GM12864 (cell line): ENCODE measurements at regions not wholly inside any gene's neighbourhood (a gene's known extent, or its start where the extent isn't known, plus 50 kb on each side); places are given as distances from the start of the nearest gene placed in this dataset.
"Not testable (repeated sequence)": the region's sequence is repeated elsewhere in the genome, so short reads cannot be mapped to it uniquely, and the experiment has no call there.

Source experiments
- DNase-seq: peaks from one replicate; pipeline ENCODE4 v3.0.0-alpha.2; 2011; ENCODE audit warnings: low read depth
- H3K4me3 ChIP-seq: 2 replicates; pipeline ENCODE4 v1.5.1; 2011; ENCODE audit warnings: mild to moderate bottlenecking, low read depth, low read length, control low read depth
- CTCF ChIP-seq: IDR thresholded peaks from 2 replicates; pipeline ENCODE4 v1.5.1; 2011; ENCODE audit warnings: low read depth, mild to moderate bottlenecking, moderate library complexity, low read length, control low read depth, inconsistent platforms; ENCODE audit errors: missing control alignments

DNA sequence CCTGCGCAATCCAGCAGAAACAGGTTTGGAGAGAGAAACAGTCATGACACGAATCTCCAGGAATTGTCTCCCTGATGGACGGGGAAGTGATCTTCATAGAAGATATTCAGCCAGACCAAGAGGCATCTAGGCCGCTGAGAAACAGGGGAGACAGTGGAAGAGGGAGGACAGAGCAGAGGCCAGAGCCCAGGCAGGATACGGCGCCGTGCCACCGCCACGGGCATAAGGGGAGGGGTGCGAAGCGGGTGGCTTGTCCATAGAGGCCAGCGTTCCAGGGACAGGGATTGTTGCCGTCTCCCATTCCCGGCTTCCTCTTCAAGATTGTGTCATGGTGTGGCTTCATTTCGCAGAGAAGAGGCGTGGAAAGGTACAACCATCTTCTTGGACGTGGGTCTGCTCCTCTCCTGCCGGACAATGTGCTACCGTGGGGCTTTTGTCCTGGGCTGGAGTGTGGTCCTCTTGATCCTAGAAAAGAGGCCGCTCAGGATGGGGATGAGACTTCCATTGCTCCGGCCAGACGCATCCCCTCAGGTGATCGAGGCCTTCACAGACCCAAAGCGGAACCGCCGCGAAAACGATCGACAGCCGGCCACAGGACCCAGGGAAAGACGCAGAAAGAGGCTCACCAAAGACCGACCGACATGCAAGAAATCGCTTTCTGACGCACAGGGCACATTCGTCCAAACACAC, 118.9 kb upstream of the KCNJ18 start:
- not testable (repeated sequence) for H3K4me3 ChIP-seq, DNase-seq

DNA sequence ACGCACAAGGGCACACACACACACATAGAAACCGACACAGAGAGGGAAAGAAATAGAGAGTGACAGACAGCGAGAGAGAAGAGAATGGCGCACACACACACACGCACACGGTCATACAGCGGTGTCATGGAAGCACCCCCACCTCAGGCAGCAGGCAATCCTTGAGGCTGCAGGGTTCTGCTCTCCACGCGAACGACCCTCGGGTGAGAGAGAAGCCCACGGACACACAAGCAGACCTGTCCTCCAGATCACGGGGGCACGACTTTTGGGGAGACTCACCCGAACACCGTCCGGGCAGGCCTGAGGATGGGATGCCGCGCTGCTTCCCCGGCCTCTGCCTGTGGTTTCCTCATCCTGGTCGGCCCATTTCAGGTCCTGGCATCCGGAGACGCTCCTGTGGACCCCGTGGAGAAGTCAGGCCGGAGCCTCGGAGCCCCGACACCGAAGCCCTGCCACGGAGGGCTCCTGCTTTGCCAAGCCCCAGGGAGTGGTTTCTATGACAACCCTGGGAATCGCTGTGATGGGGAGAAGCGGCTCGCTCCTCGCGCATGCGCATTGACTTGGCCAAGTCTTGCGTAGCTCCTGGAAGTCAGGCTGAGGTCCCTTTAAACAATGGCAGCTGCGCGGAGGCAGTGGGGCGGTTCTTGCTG, 118.2 kb upstream of the KCNJ18 start:
- no peak for DNase-seq
- TF ChIP-seq CTCF, result no peak
- no peak overlapping the region for H3K4me3 ChIP-seq

DNA sequence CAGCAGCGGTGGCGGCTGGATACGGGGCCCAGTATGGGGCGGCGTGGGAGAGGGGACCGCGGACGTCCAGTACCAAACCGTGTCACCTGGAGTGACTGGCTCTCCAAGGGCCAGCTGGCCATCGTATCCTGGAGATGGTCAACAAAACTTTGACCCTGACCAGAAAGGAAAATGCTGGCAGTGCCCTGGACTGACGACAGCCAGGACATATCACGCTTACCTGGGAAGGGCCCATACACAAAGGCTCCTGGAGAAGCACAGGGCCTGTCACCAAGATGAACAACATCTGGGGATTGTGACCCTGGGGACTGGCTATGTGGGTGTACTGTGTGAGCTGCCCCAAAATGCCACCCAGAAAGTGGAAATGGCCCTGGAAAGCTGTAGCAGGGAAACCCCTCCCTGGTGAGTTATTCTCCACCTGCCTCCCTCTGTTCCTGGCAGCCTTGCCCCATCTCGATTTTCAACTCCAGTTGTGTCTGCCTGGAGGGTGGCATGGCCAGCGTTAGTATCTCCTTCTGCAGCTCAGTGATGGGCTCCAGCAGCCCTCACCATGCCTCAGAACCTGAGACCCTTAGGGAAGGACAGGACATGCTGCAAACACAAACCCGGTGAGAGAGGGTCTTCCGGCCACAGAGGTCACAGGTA, 117.6 kb upstream of the KCNJ18 start:
- DNase-seq, H3K4me3 ChIP-seq: not testable (repeated sequence)

- not testable (repeated sequence) for DNase-seq, H3K4me3 ChIP-seq
Measured at GRCh38 chr17:21578783-21579182, 113.5 kb upstream of the KCNJ18 start.

GRCh38 chr17:21592774-21593173, 99.5 kb upstream of the KCNJ18 start:
- H3K4me3 ChIP-seq, result no peak overlapping the region
- TF ChIP-seq CTCF, result no peak
- no peak for DNase-seq

DNA sequence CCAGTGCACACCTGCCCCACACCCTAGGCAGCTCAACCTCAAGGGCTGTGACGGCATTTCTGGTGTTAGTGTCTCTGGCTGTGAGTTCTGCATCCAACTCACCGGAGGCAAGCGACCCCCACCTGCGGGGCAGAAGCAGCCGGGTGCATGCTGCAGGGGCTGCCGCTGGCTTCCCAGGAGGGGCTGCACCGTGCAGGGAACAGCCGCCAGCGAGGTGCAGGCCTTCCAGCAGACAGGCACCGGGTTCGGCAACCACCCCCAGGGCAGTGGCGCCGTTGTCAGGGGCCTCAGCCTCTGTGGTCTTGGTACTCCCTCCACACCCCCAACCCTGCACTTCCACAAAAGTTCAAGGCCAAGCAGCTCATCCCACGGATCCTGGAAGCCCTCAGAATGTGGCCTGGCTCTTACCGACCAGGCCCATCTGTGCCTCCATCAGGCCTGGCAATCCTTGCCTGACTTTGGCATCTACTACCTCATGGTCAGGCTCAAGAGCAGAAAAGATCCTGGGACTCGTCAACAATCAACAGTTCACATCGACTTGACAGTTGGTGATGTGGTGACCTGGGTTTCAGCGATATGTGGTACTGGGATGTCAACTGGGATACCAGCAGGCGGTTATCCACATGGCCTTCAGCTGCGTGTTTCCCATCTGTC, 98.7 kb upstream of the KCNJ18 start:
- DNase-seq, result not testable (repeated sequence)

DNA sequence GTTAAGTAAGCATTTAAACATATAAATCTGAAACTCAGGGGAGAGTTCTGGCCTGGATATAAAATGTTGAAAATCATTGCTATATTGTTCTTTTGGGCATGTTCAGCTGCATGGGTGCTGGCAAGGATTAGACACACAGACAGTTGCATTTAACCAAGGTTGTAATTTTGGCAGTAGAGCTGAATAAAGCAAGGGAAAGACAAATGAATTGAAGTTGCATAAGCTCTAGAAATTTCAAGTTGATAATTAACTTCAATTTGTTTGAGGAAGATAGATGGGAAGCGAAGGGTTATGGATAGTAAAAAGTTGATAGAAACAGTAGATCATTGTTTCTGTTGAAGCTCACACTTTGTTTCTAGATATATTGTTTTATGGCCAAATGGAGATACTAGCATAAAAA, 97.2 kb upstream of the KCNJ18 start:
- TF ChIP-seq CTCF, result no peak
- no peak for DNase-seq
- no peak overlapping the region for H3K4me3 ChIP-seq

More for the DNA sequence above, 98.7 kb upstream of the KCNJ18 start:
- not testable (repeated sequence) for H3K4me3 ChIP-seq

DNA sequence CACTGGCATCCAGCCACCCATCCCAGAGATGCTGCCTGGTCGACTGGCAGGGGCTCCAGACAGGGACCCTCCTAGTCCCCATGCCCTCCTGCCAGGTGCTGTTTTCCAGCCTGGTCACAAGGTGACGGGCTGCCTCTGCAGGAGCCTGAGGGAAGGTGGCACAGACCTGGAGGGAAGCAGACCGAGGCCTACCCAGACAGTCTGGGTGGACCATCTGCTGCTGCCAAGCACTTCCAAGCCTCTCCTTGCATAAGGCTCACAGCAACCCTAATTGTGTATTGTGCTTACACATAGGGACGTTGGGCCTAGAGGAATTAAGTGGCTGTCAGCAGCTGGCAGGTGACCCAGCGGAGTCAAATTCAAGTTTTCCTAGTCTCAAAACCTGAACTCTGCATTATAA, 90.1 kb upstream of the KCNJ18 start:
- no peak for TF ChIP-seq CTCF
- DNase-seq, result no peak
- no peak overlapping the region for H3K4me3 ChIP-seq

DNA sequence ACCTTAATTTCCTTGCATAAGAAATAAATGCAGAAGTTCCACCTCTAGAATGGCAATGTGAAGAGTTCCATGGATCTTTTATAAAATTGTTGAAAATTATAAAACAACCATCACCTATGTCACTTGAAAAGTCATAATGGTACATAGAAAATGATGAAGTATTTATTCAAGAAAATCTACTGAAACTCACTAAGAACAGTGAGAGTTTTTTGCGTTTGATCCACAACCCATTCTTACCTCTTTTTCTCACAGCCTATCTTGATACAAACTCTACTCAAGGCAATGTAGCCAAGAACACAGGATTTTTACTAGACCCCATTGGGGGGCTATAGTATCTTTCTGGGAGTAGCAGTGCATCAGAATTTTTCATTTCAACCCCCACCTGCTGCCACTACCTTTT, 89.0 kb upstream of the KCNJ18 start:
- not testable (repeated sequence) for H3K4me3 ChIP-seq

DNA sequence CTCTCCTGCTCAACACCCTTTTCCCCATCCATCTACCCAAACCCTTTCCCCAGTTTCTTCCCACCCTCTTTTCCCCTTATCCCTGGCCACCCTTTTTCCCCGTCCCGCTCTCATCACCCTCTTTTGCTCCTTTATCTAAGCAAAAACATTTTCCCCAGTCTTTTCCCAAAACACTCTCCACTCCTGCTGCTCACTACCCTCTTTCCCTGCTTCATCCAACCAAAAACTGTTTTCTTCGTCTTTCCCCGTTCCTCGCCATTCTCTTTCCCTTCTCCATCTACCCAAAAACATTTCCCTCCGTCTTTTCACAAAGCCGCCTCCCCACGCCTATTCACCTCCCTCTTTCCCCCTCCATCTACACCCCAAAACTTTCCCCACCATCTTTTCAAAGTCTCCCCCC, 80.9 kb upstream of the KCNJ18 start:
- not testable (repeated sequence) for DNase-seq, H3K4me3 ChIP-seq

More for the DNA sequence above, 89.0 kb upstream of the KCNJ18 start:
- DNase-seq, result not testable (repeated sequence)

GRCh38 chr17:21612123-21613070, 79.9 kb upstream of the KCNJ18 start:
- DNase-seq, H3K4me3 ChIP-seq: not testable (repeated sequence)
